ENCODE measurements at regions not wholly inside any gene's neighbourhood (a gene's known extent, or its start where the extent isn't known, plus 50 kb on each side); places are given as distances from the start of the nearest gene placed in this dataset.

GRCh38 chr4:11599064-11599463, 170.4 kb upstream of the HS3ST1 start (continued):
- TF ChIP-seq CHD7 (IDR thresholded peaks at IDR 0.05; ENCODE audit: insufficient replicate concordance, low read length) (no peak), TAF7 (optimal IDR thresholded peaks at IDR 0.05; ENCODE audit: borderline replicate concordance, low read depth, low read length) (no peak)
